ENCODE measurements at regions not wholly inside any gene's neighbourhood (a gene's known extent, or its start where the extent isn't known, plus 50 kb on each side); places are given as distances from the start of the nearest gene placed in this dataset.
"Not testable (repeated sequence)": the region's sequence is repeated elsewhere in the genome, so short reads cannot be mapped to it uniquely, and the experiment has no call there.

DNA sequence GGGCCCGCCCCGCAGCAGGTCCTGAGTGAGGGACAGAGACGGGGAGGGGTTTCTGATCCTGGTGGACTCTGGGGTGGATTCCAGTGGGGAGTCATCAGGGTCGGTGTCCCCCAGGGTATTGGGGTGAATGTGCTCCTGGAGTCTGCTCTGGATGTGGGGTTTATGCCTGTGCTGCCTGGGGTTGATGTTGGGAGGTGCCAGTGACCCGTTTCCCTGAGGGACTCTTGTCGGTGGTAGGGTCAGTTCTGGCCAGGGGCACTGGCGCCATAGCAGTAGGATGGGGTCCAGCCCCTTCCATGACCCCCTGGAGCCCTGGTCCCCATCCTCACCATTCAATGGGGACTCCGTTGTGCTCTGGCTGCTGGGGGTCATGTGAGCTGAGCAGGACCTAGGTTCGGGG is 151.2 kb upstream of the POTEB2 start:
- not testable (repeated sequence) for TF ChIP-seq MAX (IDR thresholded peaks at IDR 0.05); CTCF (IDR thresholded peaks at IDR 0.05; ENCODE audit: low read depth, low read length, missing input control); TAF1 (conservative IDR thresholded peaks at IDR 0.05); REST (IDR thresholded peaks at IDR 0.05); GABPA (IDR thresholded peaks at IDR 0.05 in 1 of 2, conservative IDR thresholded peaks at IDR 0.05 in 1 of 2); SP1 (IDR thresholded peaks at IDR 0.05)

All from liver (tissue), 3 donors.